Sigmoid colon (tissue), 3 donors: ENCODE measurements at regions not wholly inside any gene's neighbourhood (a gene's known extent, or its start where the extent isn't known, plus 50 kb on each side); places are given as distances from the start of the nearest gene placed in this dataset.

Source experiments
- CTCF ChIP-seq, 4 experiments: fragments of 450-650 bp in 3 of 4; fragments of 200-600 bp in 1 of 4; IDR thresholded peaks; one replicate each; pipeline ENCODE4 v1.5.1; 2016 to 2019; ENCODE audit warnings: antibody characterized with exemption in 4 of 4, mild to moderate bottlenecking in 3 of 4, moderate library complexity in 2 of 4
- POLR2A ChIP-seq, 2 donors: fragments of 450-650 bp; IDR thresholded peaks; one replicate each; pipeline ENCODE4 v1.6.1; 2016; ENCODE audit warnings: antibody characterized with exemption in 2 of 2, mild to moderate bottlenecking in 2 of 2, moderate library complexity in 2 of 2

GRCh38 chr10:117686606-117687005, 144.1 kb downstream of the EMX2 start:
- TF ChIP-seq CTCF (IDR thresholded peaks at IDR 0.05): no peak
- TF ChIP-seq POLR2A (IDR thresholded peaks at IDR 0.05): no peak
